ENCODE measurements at regions not wholly inside any gene's neighbourhood (a gene's known extent, or its start where the extent isn't known, plus 50 kb on each side); places are given as distances from the start of the nearest gene placed in this dataset.

DNA sequence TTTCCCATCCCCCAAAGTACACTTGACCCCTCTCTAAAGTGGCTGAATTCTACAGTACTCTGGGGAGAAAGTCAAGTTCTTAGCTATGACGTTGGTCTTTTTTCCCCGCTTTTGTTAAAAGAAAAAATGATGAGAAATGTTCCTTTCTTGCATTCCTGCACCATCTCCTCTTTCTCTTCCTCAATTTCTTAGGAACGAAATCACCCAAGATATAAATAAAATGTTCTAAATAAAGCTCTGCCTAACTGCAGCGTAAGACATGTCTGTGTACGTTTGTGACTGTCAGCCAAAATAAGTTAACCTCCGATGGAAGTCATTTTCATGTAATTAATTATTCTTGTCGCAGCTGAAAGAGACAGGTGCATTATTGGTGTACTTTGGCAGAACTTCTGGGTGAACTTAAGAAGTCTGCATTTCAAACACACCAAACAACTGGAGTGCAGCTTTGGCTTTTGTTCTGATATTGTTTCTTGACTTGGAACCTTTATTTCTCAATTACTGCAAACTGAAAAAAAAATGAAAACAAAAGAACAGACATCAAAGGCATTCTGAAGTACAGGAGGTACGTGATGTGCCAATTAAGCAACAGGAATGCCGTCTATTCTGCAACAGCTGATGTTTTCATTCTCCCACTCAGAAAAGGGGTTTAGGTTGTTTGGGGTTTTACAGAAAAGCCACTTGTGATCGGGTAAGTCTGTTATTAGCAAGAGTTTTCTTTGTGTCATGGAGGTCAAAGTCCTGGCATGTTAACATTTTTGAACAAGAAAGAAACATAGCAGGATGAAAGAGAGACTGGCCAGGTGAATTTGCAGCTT is 82.4 kb upstream of the SDK1 start:
- Histone ChIP-seq H3K27ac (no peak overlapping the region), H3K4me3 (no peak overlapping the region), H3K9me3 (no peaks in the 10 kb centered on the region), H3K27me3 (peaks cover 11% of the 10 kb centered on the region), H3K36me3 (no peaks in the 10 kb centered on the region), H3K4me1 (peaks cover 0 to 11% (median 0%) of the 10 kb centered on the region in 4 donors)
- in situ Hi-C loops (cut with MboI; ENCODE audit: low pct_ligation_motif_present in 1 of 4, low pct_unique_long_range_greater_than_20kb in 1 of 4, low sequenced_read_pairs in 3 of 4) (no loop called here), intact Hi-C loops (cut with DNase I; ENCODE audit: low total_unique reads) (no loop called here)
- no peak for TF ChIP-seq POLR2AphosphoS5 (IDR thresholded peaks at IDR 0.05)
- 13 to 24% methylated on average over 10 of the region's 10 CpGs for WGBS, 2 donors (ENCODE audit: low coverage in 1 of 2)
- DNase-seq, result no peak

DNA sequence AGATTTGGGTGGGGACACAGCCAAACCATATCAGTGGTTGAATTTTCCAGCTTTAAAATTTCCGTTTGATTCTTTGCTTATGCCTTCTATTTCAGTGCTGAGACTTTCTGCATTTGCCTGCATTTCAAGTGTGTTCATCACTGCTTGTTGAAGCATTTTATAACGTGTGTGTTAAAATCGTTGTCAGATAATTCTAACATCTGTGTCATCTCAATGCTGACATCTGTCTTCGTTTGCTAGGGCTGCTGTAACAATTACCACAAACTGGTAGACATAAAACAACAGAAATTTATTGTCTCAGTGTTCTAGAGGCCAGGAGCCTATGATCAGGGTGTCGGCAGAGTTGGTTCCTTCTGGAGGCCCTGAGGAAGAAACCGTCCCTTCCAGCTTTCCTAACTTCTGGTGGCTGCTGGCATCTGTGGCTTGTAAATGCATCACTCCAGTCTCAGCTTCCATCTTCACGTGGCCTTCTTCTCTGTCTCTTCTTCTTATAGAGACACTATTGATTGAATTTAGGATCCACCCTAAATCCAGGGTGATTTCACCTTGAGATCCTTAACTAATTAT is 71.1 kb upstream of the SDK1 start:
- TF ChIP-seq POLR2A (IDR thresholded peaks at IDR 0.05) (no peak), POLR2AphosphoS5 (IDR thresholded peaks at IDR 0.05) (no peak), EP300 (IDR thresholded peaks at IDR 0.05; ENCODE audit: low read depth) (no peak)
- TF ChIP-seq, protein P1, sequence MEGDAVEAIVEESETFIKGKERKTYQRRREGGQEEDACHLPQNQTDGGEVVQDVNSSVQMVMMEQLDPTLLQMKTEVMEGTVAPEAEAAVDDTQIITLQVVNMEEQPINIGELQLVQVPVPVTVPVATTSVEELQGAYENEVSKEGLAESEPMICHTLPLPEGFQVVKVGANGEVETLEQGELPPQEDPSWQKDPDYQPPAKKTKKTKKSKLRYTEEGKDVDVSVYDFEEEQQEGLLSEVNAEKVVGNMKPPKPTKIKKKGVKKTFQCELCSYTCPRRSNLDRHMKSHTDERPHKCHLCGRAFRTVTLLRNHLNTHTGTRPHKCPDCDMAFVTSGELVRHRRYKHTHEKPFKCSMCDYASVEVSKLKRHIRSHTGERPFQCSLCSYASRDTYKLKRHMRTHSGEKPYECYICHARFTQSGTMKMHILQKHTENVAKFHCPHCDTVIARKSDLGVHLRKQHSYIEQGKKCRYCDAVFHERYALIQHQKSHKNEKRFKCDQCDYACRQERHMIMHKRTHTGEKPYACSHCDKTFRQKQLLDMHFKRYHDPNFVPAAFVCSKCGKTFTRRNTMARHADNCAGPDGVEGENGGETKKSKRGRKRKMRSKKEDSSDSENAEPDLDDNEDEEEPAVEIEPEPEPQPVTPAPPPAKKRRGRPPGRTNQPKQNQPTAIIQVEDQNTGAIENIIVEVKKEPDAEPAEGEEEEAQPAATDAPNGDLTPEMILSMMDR (IDR thresholded peaks at IDR 0.05), result no peak
- no peaks in the 10 kb centered on the region for H3K36me3 ChIP-seq
- H3K4me3 ChIP-seq, result no peak overlapping the region
- no peaks in the 10 kb centered on the region for H3K4me1 ChIP-seq
- no peak overlapping the region for H3K27ac ChIP-seq
- intact Hi-C loops (cut with DNase I; ENCODE audit: low total_unique reads), result no loop called here
- no peaks in the 10 kb centered on the region for H3K27me3 ChIP-seq
- in situ Hi-C loops (cut with MboI; ENCODE audit: low pct_ligation_motif_present in 1 of 4, low pct_unique_long_range_greater_than_20kb in 1 of 4, low sequenced_read_pairs in 3 of 4), result no loop called here
- no peaks in the 10 kb centered on the region for H3K9me3 ChIP-seq
- WGBS, 2 donors (ENCODE audit: low coverage in 1 of 2), result 58 to 69% methylated on average over 7 of the region's 7 CpGs
- no peak for DNase-seq

DNA sequence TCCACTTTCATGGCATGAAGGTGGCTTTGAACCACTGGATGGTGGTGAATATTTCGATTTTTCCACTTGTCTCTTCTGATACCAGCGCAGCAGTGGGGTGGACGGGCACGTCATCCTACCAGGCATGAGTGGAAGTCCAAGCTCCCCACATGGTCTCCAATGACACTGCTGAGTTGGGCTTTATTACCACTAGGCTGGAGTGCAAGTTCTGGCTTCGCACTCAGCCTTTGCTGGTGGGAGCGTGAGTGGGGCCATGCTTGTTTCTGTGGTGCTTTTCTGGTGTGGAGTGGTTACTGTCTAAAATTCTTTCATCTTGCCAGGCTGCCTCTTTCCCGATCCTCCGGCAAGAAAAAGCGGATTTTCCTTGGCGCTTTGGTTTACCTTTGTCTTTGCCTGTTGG is 70.1 kb upstream of the SDK1 start:
- Histone ChIP-seq H3K36me3 (no peaks in the 10 kb centered on the region), H3K9me3 (no peaks in the 10 kb centered on the region), H3K4me1 (no peaks in the 10 kb centered on the region), H3K27ac (no peak overlapping the region), H3K4me3 (no peak overlapping the region), H3K27me3 (no peaks in the 10 kb centered on the region)
- DNase-seq, result no peak
- WGBS, 2 donors (ENCODE audit: low coverage in 1 of 2), result 94 to 98% methylated on average over 8 to 10 of the region's 10 CpGs
- in situ Hi-C loops (cut with MboI; ENCODE audit: low pct_ligation_motif_present in 1 of 4, low pct_unique_long_range_greater_than_20kb in 1 of 4, low sequenced_read_pairs in 3 of 4) (no loop called here), intact Hi-C loops (cut with DNase I; ENCODE audit: low total_unique reads) (no loop called here)
- TF ChIP-seq POLR2A (IDR thresholded peaks at IDR 0.05), result no peak
- TF ChIP-seq EP300 (IDR thresholded peaks at IDR 0.05; ENCODE audit: low read depth), result no peak

DNA sequence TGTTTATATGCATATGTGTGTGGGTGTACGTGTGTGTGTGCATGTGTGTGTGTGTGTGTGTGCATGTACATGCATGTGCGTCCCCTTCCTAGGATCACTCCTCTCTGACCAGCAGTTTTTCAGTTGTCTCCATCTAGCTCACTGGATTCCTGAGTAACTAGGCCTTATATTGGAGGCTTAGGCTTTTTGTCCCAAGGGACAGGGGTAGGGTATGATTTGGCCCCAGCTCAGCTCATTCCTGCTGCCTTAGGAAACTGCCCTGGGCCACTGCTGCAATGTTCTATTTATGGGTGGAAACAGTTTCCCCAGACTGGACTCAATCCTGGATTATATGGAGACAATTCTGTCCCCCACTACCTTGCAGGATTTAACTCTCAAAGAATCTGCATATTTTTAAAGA is 68.8 kb upstream of the SDK1 start:
- Histone ChIP-seq H3K27me3 (peaks cover 4% of the 10 kb centered on the region), H3K4me3 (no peak overlapping the region), H3K36me3 (no peaks in the 10 kb centered on the region), H3K9me3 (no peaks in the 10 kb centered on the region), H3K27ac (no peak overlapping the region), H3K4me1 (no peaks in the 10 kb centered on the region)
- DNase-seq, result no peak
- TF ChIP-seq, protein P1 (IDR thresholded peaks at IDR 0.05), result no peak
- TF ChIP-seq EP300 (IDR thresholded peaks at IDR 0.05; ENCODE audit: low read depth), result no peak
- TF ChIP-seq POLR2A (IDR thresholded peaks at IDR 0.05), result no peak
- no peak for TF ChIP-seq POLR2AphosphoS5 (IDR thresholded peaks at IDR 0.05)
- in situ Hi-C loops (cut with MboI; ENCODE audit: low pct_ligation_motif_present in 1 of 4, low pct_unique_long_range_greater_than_20kb in 1 of 4, low sequenced_read_pairs in 3 of 4) (no loop called here), intact Hi-C loops (cut with DNase I; ENCODE audit: low total_unique reads) (no loop called here)
- WGBS, 2 donors (ENCODE audit: low coverage in 1 of 2), result 83% methylated on average over 2 of the region's 2 CpGs; no CpG with 5 or more reads in 1 of the 2 donors

DNA sequence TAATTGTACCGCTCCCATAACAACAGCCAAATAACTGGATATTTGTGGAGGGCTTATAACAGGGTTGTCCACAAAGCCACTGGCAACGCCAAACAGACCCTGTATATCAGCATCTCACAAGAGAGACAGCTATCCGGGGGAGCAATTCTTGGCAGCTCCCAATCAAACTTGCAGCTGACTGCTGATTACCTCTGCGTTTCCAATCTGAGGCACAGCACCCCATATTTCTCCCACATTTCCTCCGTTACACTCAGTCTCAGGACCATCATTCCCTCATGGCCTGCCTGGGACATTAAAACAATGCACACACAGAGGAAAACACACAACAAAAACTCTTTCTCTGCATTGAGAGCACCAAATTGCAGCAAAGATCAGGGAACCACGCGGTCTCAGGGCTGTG is 67.8 kb upstream of the SDK1 start:
- H3K27me3 ChIP-seq, result peaks cover 4% of the 10 kb centered on the region
- in situ Hi-C loops (cut with MboI; ENCODE audit: low pct_ligation_motif_present in 1 of 4, low pct_unique_long_range_greater_than_20kb in 1 of 4, low sequenced_read_pairs in 3 of 4) (no loop called here), intact Hi-C loops (cut with DNase I; ENCODE audit: low total_unique reads) (no loop called here)
- no peaks in the 10 kb centered on the region for H3K4me1 ChIP-seq
- H3K4me3 ChIP-seq, result no peak overlapping the region
- H3K36me3 ChIP-seq, result no peaks in the 10 kb centered on the region
- H3K27ac ChIP-seq, result no peak overlapping the region
- H3K9me3 ChIP-seq, result no peaks in the 10 kb centered on the region
- DNase-seq, result no peak
- 95% methylated on average over 7 of the region's 7 CpGs; no CpG with 5 or more reads in 1 of the 2 donors for WGBS, 2 donors (ENCODE audit: low coverage in 1 of 2)
- TF ChIP-seq EP300 (IDR thresholded peaks at IDR 0.05; ENCODE audit: low read depth), result no peak
- TF ChIP-seq, protein P1 (IDR thresholded peaks at IDR 0.05), result no peak
- no peak for TF ChIP-seq POLR2AphosphoS5 (IDR thresholded peaks at IDR 0.05)
- TF ChIP-seq POLR2A (IDR thresholded peaks at IDR 0.05), result no peak
